Colonic mucosa (tissue), 4 donors: ENCODE measurements at regions not wholly inside any gene's neighbourhood (a gene's known extent, or its start where the extent isn't known, plus 50 kb on each side); places are given as distances from the start of the nearest gene placed in this dataset.
A peak's percentile ranks its signal among the peaks of the same experiment; 100 is the strongest.

Source experiments
- DNase-seq: peaks from one replicate; pipeline ENCODE4 v3.0.0-alpha.2; 2020
- H3K27ac ChIP-seq: fragments of 200-600 bp; one replicate; pipeline ENCODE4 v1.8.0; 2021
- H3K27me3 ChIP-seq: fragments of 200-600 bp; one replicate; pipeline ENCODE4 v1.8.0; 2021
- H3K36me3 ChIP-seq: fragments of 200-600 bp; one replicate; pipeline ENCODE4 v1.8.0; 2021
- H3K4me1 ChIP-seq: fragments of 200-600 bp; one replicate; pipeline ENCODE4 v1.8.0; 2021; ENCODE audit warnings: mild to moderate bottlenecking
- H3K4me3 ChIP-seq: fragments of 200-600 bp; one replicate; pipeline ENCODE4 v1.8.0; 2021
- H3K9ac ChIP-seq, 2 donors: one replicate each; pipeline ENCODE4 v1.7.0; 2013; ENCODE audit warnings: control low read depth in 2 of 2, low read depth in 2 of 2, low read length in 2 of 2
- H3K9me3 ChIP-seq: fragments of 200-600 bp; one replicate; pipeline ENCODE4 v1.8.0; 2021
- CTCF ChIP-seq: fragments of 200-600 bp; IDR thresholded peaks from one replicate; pipeline ENCODE4 v1.8.0; 2022; ENCODE audit warnings: antibody characterized with exemption, mild to moderate bottlenecking
- intact Hi-C: fragments of 100-400 bp; cut with DNase I; formaldehyde crosslinking; loops from one replicate; pipeline ENCODE4 v1.14.1; 2022
- donor health status: healthy.
- donor health status: DM: no; HTN: no; CAD: no.
- donor health status: DM: no; HTN: no; CAD: no.

GRCh38 chr2:128486640-128487375 is 168.1 kb upstream of the HS6ST1 start:
- H3K4me3 ChIP-seq = no peak overlapping the region

GRCh38 chr2:128487650-128488387 is 169.2 kb upstream of the HS6ST1 start:
- Histone ChIP-seq H3K4me3 (no peak overlapping the region), H3K27ac (no peak overlapping the region), H3K4me1 (no peaks in the 10 kb centered on the region), H3K9ac (no peak overlapping the region), H3K9me3 (no peaks in the 10 kb centered on the region), H3K36me3 (no peaks in the 10 kb centered on the region), H3K27me3 (no peaks in the 10 kb centered on the region)
- TF ChIP-seq CTCF = no peak
- no peak for DNase-seq
- intact Hi-C loops = no loop called here

More at GRCh38 chr2:128486640-128487375, 168.1 kb upstream of the HS6ST1 start:
- H3K27ac ChIP-seq = no peak overlapping the region
- no peaks in the 10 kb centered on the region for H3K27me3 ChIP-seq
- no peak for TF ChIP-seq CTCF
- H3K36me3 ChIP-seq = no peaks in the 10 kb centered on the region
- no peaks in the 10 kb centered on the region for H3K4me1 ChIP-seq
- intact Hi-C loops = no loop called here
- H3K9me3 ChIP-seq = no peaks in the 10 kb centered on the region
- peak; percentile 6 for DNase-seq
- no peak overlapping the region for H3K9ac ChIP-seq

GRCh38 chr2:128488434-128488833 is 169.8 kb upstream of the HS6ST1 start:
- Histone ChIP-seq H3K4me1 (no peaks in the 10 kb centered on the region), H3K9ac (no peak overlapping the region), H3K27me3 (no peaks in the 10 kb centered on the region), H3K9me3 (no peaks in the 10 kb centered on the region), H3K4me3 (no peak overlapping the region), H3K36me3 (no peaks in the 10 kb centered on the region), H3K27ac (no peak overlapping the region)
- intact Hi-C loops = no loop called here
- TF ChIP-seq CTCF = no peak
- DNase-seq = no peak

GRCh38 chr2:128489526-128490273 is 171.0 kb upstream of the HS6ST1 start:
- H3K4me3 ChIP-seq = no peak overlapping the region
- no peak overlapping the region for H3K9ac ChIP-seq
- TF ChIP-seq CTCF = no peak
- no peaks in the 10 kb centered on the region for H3K36me3 ChIP-seq
- H3K27ac ChIP-seq = no peak overlapping the region
- H3K9me3 ChIP-seq = no peaks in the 10 kb centered on the region
- intact Hi-C loops = no loop called here
- no peaks in the 10 kb centered on the region for H3K27me3 ChIP-seq
- DNase-seq = no peak
- H3K4me1 ChIP-seq = no peaks in the 10 kb centered on the region

GRCh38 chr2:128490321-128490720 is 171.7 kb upstream of the HS6ST1 start:
- Histone ChIP-seq H3K4me3 (no peak overlapping the region), H3K9ac (no peak overlapping the region), H3K9me3 (no peaks in the 10 kb centered on the region), H3K36me3 (no peaks in the 10 kb centered on the region), H3K27ac (no peak overlapping the region), H3K4me1 (no peaks in the 10 kb centered on the region), H3K27me3 (no peaks in the 10 kb centered on the region)
- intact Hi-C loops = no loop called here
- TF ChIP-seq CTCF = no peak
- no peak for DNase-seq
